ENCODE measurements at regions not wholly inside any gene's neighbourhood (a gene's known extent, or its start where the extent isn't known, plus 50 kb on each side); places are given as distances from the start of the nearest gene placed in this dataset.

DNA sequence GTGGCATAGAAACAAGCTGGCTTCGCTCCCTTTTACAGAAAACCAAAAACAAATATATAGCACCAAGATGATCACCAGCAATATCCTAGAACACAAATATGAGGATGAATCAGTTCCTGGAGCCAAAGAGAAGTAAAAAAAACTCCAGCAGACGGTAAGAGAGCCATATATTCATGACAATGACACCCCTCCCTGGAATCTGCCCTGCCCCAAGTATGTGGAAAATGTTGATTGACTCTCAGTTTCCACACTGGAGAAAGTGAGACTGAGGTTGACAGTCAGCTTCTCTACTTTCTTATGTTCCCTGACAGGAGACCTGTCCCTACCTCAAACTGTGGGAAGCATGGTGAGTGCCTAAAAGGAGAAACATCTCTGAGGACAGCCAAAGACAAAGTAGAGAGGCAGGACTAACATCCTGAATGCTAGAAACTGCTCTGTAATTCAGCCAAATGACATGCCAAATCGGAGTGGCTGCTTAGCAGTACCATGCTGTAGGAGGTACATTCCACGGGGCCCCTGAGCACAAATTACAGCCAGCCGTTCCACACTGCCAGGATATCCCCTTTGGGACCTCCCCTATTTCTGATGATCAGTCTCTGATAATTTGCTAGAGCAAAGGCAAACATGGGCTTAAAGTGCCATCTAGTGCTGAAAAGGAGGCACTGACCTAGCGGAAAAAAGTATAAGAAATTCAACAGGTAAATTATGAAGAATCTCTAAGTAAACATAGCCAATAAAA lies 424.0 kb upstream of the RGMB start:
- H3K4me3 Mint-ChIP-seq: no peak overlapping the region
- 86% methylated on average over 3 of the region's 6 CpGs for WGBS (ENCODE audit: insufficient coverage)
- no peak overlapping the region for H3K27ac Mint-ChIP-seq
- no peaks in the 10 kb centered on the region for H3K27me3 Mint-ChIP-seq
- Histone ChIP-seq H3K27me3 (replicated peaks in 1 of 2; ENCODE audit: control insufficient read depth in 2 of 2, extremely low read depth in 1 of 2, insufficient read depth in 2 of 2, low read length in 1 of 2) (no peaks in the 10 kb centered on the region), H3K27ac (ENCODE audit: low read length) (no peak overlapping the region), H3K9me3 (no peaks in the 10 kb centered on the region), H3K4me1 (ENCODE audit: control insufficient read depth in 1 of 2, extremely low read depth in 1 of 2, insufficient read depth in 2 of 2, low read length in 2 of 2) (no peaks in the 10 kb centered on the region), H3K36me3 (ENCODE audit: control insufficient read depth in 2 of 2, extremely low read depth in 1 of 2, insufficient read depth in 1 of 2, low read length in 1 of 2) (no peaks in the 10 kb centered on the region), H3K4me3 (ENCODE audit: control insufficient read depth in 1 of 2, extremely low read depth in 1 of 2, low read length in 1 of 2) (no peak overlapping the region)
- no peaks in the 10 kb centered on the region for H3K4me1 Mint-ChIP-seq
- ATAC-seq (replicated peaks in 1 of 4) (no peak), DNase-seq (no peak)
- H3K9me3 Mint-ChIP-seq: peaks cover 0 to 20% (median 2%) of the 10 kb centered on the region in 3 donors
- ChIA-PET POLR2A (no interaction called here), CTCF (no interaction called here)
- no peaks in the 10 kb centered on the region for H3K36me3 Mint-ChIP-seq

DNA sequence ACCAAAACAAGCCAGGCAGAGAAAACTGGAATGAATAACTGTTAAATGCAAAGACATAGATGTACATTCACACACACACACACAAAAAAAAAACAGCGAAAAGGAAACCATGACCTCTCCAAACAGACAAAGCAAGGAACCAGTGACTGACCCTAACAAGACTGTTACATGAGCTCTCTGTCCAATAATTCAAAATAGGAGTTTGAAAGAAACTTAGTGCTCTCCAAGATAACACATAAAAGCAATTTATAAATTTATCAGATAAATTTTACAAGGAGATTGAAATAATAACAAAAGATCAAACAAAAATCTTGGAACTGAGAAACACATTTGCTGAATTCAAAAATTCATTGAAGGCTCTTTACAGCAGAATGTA lies 423.5 kb upstream of the RGMB start:
- H3K36me3 Mint-ChIP-seq: no peaks in the 10 kb centered on the region

DNA sequence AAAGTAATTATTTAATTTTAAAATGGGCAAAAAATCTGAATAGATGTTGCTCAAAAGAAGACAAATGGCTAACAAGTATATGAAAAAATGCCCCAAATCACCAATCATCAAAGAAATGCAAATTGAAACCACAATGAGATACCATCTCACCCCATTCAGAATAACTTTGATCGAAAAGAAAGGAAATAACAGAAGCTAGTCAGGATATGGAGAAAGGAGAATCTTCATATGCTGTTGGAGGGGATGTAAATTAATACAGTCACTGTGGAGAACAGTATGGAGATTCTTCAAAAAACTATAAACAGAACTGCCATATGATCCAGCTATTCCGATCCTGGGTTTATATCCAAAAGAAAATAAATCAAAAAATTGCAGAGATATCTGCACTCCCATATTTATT lies 418.5 kb upstream of the RGMB start:
- Mint-ChIP-seq H3K4me1 (no peaks in the 10 kb centered on the region), H3K9me3 (peaks cover 4 to 8% (median 4%) of the 10 kb centered on the region in 3 donors), H3K27me3 (no peaks in the 10 kb centered on the region), H3K27ac (no peak overlapping the region), H3K4me3 (no peak overlapping the region), H3K36me3 (no peaks in the 10 kb centered on the region)
- Histone ChIP-seq H3K36me3 (ENCODE audit: control insufficient read depth in 2 of 2, extremely low read depth in 1 of 2, insufficient read depth in 1 of 2, low read length in 1 of 2) (no peaks in the 10 kb centered on the region), H3K4me1 (ENCODE audit: control insufficient read depth in 1 of 2, extremely low read depth in 1 of 2, insufficient read depth in 2 of 2, low read length in 2 of 2) (no peaks in the 10 kb centered on the region), H3K27me3 (replicated peaks in 1 of 2; ENCODE audit: control insufficient read depth in 2 of 2, extremely low read depth in 1 of 2, insufficient read depth in 2 of 2, low read length in 1 of 2) (no peaks in the 10 kb centered on the region), H3K9me3 (no peaks in the 10 kb centered on the region), H3K27ac (ENCODE audit: low read length) (no peak overlapping the region), H3K4me3 (ENCODE audit: control insufficient read depth in 1 of 2, extremely low read depth in 1 of 2, low read length in 1 of 2) (no peak overlapping the region)
- ATAC-seq (replicated peaks in 1 of 4): no peak
- POLR2A ChIA-PET: no interaction called here
- CTCF ChIA-PET: interaction anchor here (0.5 to 0.6 kb wide), 2 partner anchors 14 to 31 kb away, joined by 3 read pairs; no protein-coding TSS in a partner anchor
- DNase-seq: no peak
- WGBS (ENCODE audit: insufficient coverage): no CpG with 5 or more reads among the region's 2 CpGs

More for the DNA sequence above, 423.5 kb upstream of the RGMB start:
- no peak overlapping the region for H3K4me3 Mint-ChIP-seq
- Histone ChIP-seq H3K27ac (ENCODE audit: low read length) (no peak overlapping the region), H3K36me3 (ENCODE audit: control insufficient read depth in 2 of 2, extremely low read depth in 1 of 2, insufficient read depth in 1 of 2, low read length in 1 of 2) (no peaks in the 10 kb centered on the region), H3K9me3 (no peaks in the 10 kb centered on the region), H3K4me1 (ENCODE audit: control insufficient read depth in 1 of 2, extremely low read depth in 1 of 2, insufficient read depth in 2 of 2, low read length in 2 of 2) (no peaks in the 10 kb centered on the region), H3K4me3 (ENCODE audit: control insufficient read depth in 1 of 2, extremely low read depth in 1 of 2, low read length in 1 of 2) (no peak overlapping the region), H3K27me3 (replicated peaks in 1 of 2; ENCODE audit: control insufficient read depth in 2 of 2, extremely low read depth in 1 of 2, insufficient read depth in 2 of 2, low read length in 1 of 2) (no peaks in the 10 kb centered on the region)
- DNase-seq (no peak), ATAC-seq (replicated peaks in 1 of 4) (no peak)
- no CpG with 5 or more reads among the region's 1 CpG for WGBS (ENCODE audit: insufficient coverage)
- POLR2A ChIA-PET: no interaction called here
- CTCF ChIA-PET: interaction anchor here in 1 of 2 donors (0.8 kb wide), 1 partner anchor 93 kb away, joined by 3 read pairs; no protein-coding TSS in a partner anchor
- no peaks in the 10 kb centered on the region for H3K4me1 Mint-ChIP-seq
- no peak overlapping the region for H3K27ac Mint-ChIP-seq
- H3K9me3 Mint-ChIP-seq: peaks cover 0 to 20% (median 2%) of the 10 kb centered on the region in 3 donors
- H3K27me3 Mint-ChIP-seq: no peaks in the 10 kb centered on the region

DNA sequence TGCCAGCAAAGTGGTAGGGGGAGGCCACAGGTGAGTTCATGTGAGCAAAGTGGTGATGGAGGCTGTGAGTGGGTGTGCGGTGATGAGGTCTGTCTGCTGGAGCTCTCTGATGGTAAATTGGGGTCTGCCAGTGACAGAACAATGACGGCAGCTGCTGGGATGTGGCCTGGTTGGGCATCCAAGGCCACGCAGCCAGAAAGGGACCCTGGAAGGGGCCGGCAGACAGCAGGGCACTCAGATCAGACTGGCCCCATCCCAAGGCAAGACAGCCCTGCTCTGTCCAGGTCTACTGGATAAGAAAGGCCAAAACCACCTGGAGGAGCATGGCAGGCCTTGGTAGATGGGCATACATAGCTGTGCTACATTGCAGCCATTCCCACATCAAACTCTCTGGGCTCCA lies 412.9 kb upstream of the RGMB start:
- no peak overlapping the region for H3K4me3 Mint-ChIP-seq
- Histone ChIP-seq H3K9me3 (no peaks in the 10 kb centered on the region), H3K36me3 (ENCODE audit: control insufficient read depth in 2 of 2, extremely low read depth in 1 of 2, insufficient read depth in 1 of 2, low read length in 1 of 2) (no peaks in the 10 kb centered on the region), H3K27me3 (replicated peaks in 1 of 2; ENCODE audit: control insufficient read depth in 2 of 2, extremely low read depth in 1 of 2, insufficient read depth in 2 of 2, low read length in 1 of 2) (peaks cover 0 to 5% of the 10 kb centered on the region in 2 experiments), H3K27ac (ENCODE audit: low read length) (no peak overlapping the region), H3K4me3 (ENCODE audit: control insufficient read depth in 1 of 2, extremely low read depth in 1 of 2, low read length in 1 of 2) (no peak overlapping the region), H3K4me1 (ENCODE audit: control insufficient read depth in 1 of 2, extremely low read depth in 1 of 2, insufficient read depth in 2 of 2, low read length in 2 of 2) (no peaks in the 10 kb centered on the region)
- DNase-seq (no peak), ATAC-seq (replicated peaks in 1 of 4) (no peak)
- no peaks in the 10 kb centered on the region for H3K36me3 Mint-ChIP-seq
- WGBS (ENCODE audit: insufficient coverage): 85% methylated on average over 4 of the region's 4 CpGs
- ChIA-PET POLR2A (no interaction called here), CTCF (interaction anchor here in 1 of 2 donors (0.6 kb wide), 1 partner anchor 478 kb away, joined by 4 read pairs; no protein-coding TSS in a partner anchor)
- no peaks in the 10 kb centered on the region for H3K4me1 Mint-ChIP-seq
- H3K9me3 Mint-ChIP-seq: peaks cover 4 to 7% (median 5%) of the 10 kb centered on the region in 3 donors
- no peak overlapping the region for H3K27ac Mint-ChIP-seq
- H3K27me3 Mint-ChIP-seq: no peaks in the 10 kb centered on the region

DNA sequence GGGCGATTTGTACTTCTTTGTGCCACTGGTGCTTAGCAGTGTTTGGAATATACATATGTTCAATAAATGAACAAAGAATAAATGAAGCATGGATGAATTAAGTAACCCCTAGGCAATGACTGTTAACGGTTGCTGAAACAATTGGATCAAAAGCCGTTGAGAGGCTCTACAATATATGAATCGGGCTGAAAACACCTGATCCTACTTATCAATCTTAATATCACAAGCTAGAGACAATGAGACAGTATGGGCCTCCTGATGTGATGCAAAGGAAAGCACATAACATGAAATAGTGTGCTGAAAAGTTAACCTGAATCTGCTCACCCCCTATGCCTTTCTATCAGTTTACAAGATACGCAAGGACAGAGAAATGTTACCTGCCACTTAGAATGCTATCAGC lies 410.3 kb upstream of the RGMB start:
- H3K27ac Mint-ChIP-seq: no peak overlapping the region
- CTCF ChIA-PET: no interaction called here
- no CpG with 5 or more reads among the region's 5 CpGs for WGBS (ENCODE audit: insufficient coverage)
- Histone ChIP-seq H3K9me3 (no peaks in the 10 kb centered on the region), H3K4me3 (ENCODE audit: control insufficient read depth in 1 of 2, extremely low read depth in 1 of 2, low read length in 1 of 2) (no peak overlapping the region), H3K27ac (ENCODE audit: low read length) (no peak overlapping the region), H3K27me3 (replicated peaks in 1 of 2; ENCODE audit: control insufficient read depth in 2 of 2, extremely low read depth in 1 of 2, insufficient read depth in 2 of 2, low read length in 1 of 2) (peaks cover 0 to 5% of the 10 kb centered on the region in 2 experiments), H3K36me3 (ENCODE audit: control insufficient read depth in 2 of 2, extremely low read depth in 1 of 2, insufficient read depth in 1 of 2, low read length in 1 of 2) (no peaks in the 10 kb centered on the region), H3K4me1 (ENCODE audit: control insufficient read depth in 1 of 2, extremely low read depth in 1 of 2, insufficient read depth in 2 of 2, low read length in 2 of 2) (no peaks in the 10 kb centered on the region)
- H3K4me1 Mint-ChIP-seq: no peaks in the 10 kb centered on the region
- no peaks in the 10 kb centered on the region for H3K27me3 Mint-ChIP-seq
- POLR2A ChIA-PET: no interaction called here
- ATAC-seq (replicated peaks in 1 of 4) (no peak), DNase-seq (no peak)
- no peak overlapping the region for H3K4me3 Mint-ChIP-seq
- no peaks in the 10 kb centered on the region for H3K36me3 Mint-ChIP-seq
- H3K9me3 Mint-ChIP-seq: peaks cover 4 to 7% (median 5%) of the 10 kb centered on the region in 3 donors

DNA sequence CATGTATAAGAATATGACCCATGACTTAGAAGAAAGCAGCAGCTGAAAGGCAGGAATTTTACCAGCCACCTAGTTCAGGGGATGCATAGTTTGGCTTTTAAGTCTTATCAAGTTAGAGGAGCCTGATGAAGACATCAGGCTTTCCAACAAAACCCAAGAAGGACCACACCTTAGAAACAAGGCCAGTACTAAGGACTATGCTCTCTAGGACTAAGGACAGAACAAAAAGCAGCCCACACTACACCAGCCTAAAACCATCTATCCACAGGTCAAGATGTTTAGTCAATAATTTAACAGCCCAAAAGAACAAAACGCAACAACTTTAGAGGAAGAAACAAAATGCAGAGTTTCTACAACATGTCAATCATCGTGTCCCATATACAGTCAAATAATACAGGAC lies 408.9 kb upstream of the RGMB start:
- H3K27ac ChIP-seq (ENCODE audit: low read length): no peak overlapping the region
- Mint-ChIP-seq H3K36me3 (no peaks in the 10 kb centered on the region), H3K9me3 (peaks cover 3 to 5% (median 3%) of the 10 kb centered on the region in 3 donors), H3K4me3 (no peak overlapping the region), H3K27ac (no peak overlapping the region), H3K4me1 (no peaks in the 10 kb centered on the region), H3K27me3 (no peaks in the 10 kb centered on the region)
- peaks cover 0 to 5% of the 10 kb centered on the region in 2 experiments for H3K27me3 ChIP-seq (replicated peaks in 1 of 2; ENCODE audit: control insufficient read depth in 2 of 2, extremely low read depth in 1 of 2, insufficient read depth in 2 of 2, low read length in 1 of 2)
- no peak overlapping the region for H3K4me3 ChIP-seq (ENCODE audit: control insufficient read depth in 1 of 2, extremely low read depth in 1 of 2, low read length in 1 of 2)
- DNase-seq (no peak), ATAC-seq (replicated peaks in 1 of 4) (no peak)
- H3K9me3 ChIP-seq: no peaks in the 10 kb centered on the region
- H3K36me3 ChIP-seq (ENCODE audit: control insufficient read depth in 2 of 2, extremely low read depth in 1 of 2, insufficient read depth in 1 of 2, low read length in 1 of 2): no peaks in the 10 kb centered on the region
- CTCF ChIA-PET: no interaction called here
- POLR2A ChIA-PET: no interaction called here
- 60% methylated on average over 2 of the region's 2 CpGs for WGBS (ENCODE audit: insufficient coverage)
- H3K4me1 ChIP-seq (ENCODE audit: control insufficient read depth in 1 of 2, extremely low read depth in 1 of 2, insufficient read depth in 2 of 2, low read length in 2 of 2): no peaks in the 10 kb centered on the region
